ENCODE measurements at regions not wholly inside any gene's neighbourhood (a gene's known extent, or its start where the extent isn't known, plus 50 kb on each side); places are given as distances from the start of the nearest gene placed in this dataset.

GRCh38 chr14:65329911-65330310 is 82.6 kb upstream of the FUT8 start:
- DNase-seq = no peak

DNA sequence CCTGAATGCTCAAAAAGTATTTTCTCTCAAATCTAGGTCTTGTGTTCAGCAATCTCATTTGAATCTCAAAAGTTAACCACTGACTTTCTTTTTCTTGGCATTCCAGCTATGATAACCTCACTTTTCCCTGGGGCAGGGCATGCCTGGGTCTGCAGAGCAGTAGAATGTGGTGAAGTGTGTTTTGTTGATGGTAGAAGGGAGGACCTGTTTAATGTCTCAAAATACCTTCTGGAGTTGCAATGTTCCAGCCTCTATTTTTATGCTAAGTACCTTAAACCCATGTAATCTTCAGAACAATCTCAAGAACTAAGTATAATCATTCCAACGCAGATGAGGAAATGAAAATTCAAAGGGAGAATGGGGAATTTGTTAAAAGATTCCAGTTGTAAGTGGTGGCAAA is 82.1 kb upstream of the FUT8 start:
- no peak for DNase-seq

- no peak for DNase-seq
Measured at GRCh38 chr14:65331652-65332051, 80.9 kb upstream of the FUT8 start.

GRCh38 chr14:65332141-65332871 is 80.2 kb upstream of the FUT8 start:
- DNase-seq = no peak

- DNase-seq = peak; percentile 40
Measured at GRCh38 chr14:65333943-65334687, 78.4 kb upstream of the FUT8 start.

DNA sequence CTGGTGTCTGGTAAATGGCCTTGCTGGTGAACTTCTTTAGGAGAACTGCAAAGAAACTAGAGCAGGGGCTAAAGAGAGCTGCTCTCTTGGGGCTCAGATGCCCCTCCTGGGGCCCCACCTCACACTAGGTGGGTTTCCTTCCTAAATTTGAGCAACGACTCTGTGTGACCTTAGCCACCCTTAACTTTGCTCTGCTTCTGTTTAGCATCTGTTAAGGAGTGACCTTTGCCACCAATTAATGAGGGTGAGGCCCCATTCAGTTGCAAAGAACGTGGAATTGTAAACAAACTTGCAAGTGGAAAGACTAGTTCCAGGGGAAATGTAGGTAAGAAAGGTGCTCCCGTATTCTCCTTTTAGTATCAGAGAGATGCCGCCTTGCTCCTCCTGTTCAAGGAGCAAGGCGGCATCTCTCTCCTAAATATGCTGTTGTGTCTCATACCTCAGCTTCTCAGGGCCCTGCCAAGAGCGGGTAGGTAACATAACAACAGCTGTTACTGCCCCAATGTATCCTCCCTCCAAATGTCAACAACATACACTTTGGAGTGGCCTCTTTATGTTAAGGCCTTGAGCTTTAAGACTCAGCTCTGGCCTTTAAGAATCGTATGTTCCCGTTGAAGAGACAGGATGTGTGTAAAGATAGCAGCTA is 77.6 kb upstream of the FUT8 start:
- no peak for DNase-seq

GRCh38 chr14:65335411-65335947 is 77.1 kb upstream of the FUT8 start:
- no peak for DNase-seq

DNA sequence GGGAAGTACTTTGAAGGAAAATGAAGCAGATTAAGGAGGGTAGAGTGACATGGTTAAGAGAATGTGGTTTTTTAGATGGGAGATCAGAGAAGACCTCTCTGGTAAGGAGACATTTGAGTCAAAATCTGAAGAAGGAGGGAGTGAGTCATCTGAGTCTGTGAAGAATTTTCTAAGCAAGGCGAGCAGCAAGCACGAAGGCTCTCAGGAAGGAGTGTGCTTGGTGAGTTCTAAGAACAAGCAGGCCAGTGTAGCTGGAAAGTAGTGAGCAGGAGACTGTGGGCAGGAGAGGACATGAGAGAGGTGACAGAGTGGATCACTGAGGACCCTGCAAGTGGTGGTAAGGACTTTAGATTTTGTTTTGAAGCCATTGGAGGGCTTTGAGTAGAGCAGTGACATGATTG is 76.3 kb upstream of the FUT8 start:
- DNase-seq = no peak

GRCh38 chr14:65339866-65340265 is 72.7 kb upstream of the FUT8 start:
- no peak for DNase-seq

GRCh38 chr14:65344011-65344410 is 68.5 kb upstream of the FUT8 start:
- no peak for DNase-seq

GRCh38 chr14:65345266-65345665 is 67.3 kb upstream of the FUT8 start:
- DNase-seq = no peak

GRCh38 chr14:65346474-65346873 is 66.1 kb upstream of the FUT8 start:
- no peak for DNase-seq

- no peak for DNase-seq
Measured at GRCh38 chr14:65346895-65347294, 65.6 kb upstream of the FUT8 start.

GRCh38 chr14:65348137-65348536 is 64.4 kb upstream of the FUT8 start:
- DNase-seq = no peak

DNA sequence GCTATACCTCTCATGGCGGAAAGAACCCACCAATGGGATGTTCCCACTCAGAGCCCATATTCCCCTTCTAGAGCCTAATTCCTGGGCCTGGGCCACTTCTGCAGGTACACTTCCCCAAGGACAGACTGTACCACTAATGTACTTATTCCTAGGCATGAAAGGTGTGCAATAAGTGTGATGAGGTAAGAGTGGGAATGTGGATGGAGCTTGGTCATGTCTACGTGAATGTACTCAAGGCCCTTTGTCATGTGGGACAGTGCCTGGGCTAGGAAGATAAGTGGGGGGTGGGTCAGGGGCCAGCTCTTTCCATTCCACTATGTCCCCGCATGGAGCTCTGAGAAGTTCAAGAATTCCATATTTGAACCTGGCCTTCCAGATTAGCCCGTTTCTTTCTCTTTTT is 63.4 kb upstream of the FUT8 start:
- no peak for DNase-seq

GRCh38 chr14:65351493-65352194 is 60.9 kb upstream of the FUT8 start:
- no peak for DNase-seq

- DNase-seq = no peak
Measured at GRCh38 chr14:65352964-65353530, 59.5 kb upstream of the FUT8 start.

- DNase-seq = no peak
Measured at GRCh38 chr14:65354131-65354530, 58.4 kb upstream of the FUT8 start.

- DNase-seq = no peak
Measured at GRCh38 chr14:65354715-65355114, 57.8 kb upstream of the FUT8 start.

- DNase-seq = no peak
Measured at GRCh38 chr14:65356327-65356836, 56.1 kb upstream of the FUT8 start.

- no peak for DNase-seq
Measured at GRCh38 chr14:65357113-65357512, 55.4 kb upstream of the FUT8 start.

DNA sequence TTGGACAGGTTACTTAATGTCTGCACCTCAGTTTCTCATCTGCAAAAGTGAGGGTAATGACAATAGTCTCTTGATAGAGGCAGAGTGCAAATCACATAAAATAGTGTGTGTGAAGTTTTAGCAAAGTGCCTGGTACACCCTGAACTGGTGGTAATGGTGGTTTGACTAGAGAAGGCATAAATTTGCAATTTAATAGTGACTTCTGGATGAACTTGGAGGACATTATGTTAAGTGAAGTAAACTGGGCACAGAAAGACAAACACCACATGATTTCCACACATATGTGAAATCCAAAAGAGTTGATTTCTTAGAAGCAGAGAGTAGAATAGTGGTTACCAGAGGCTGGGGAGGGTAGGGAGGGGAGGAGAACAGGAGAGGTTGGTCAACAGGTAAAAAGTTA is 54.8 kb upstream of the FUT8 start:
- DNase-seq = no peak
